SK-N-SH treated with all-trans-retinoic acid at 6 μM for 48 hours (cell line): ENCODE measurements at regions not wholly inside any gene's neighbourhood (a gene's known extent, or its start where the extent isn't known, plus 50 kb on each side); places are given as distances from the start of the nearest gene placed in this dataset.

ENCODE experiments used
- ATAC-seq: fragments of 200-7000 bp; cut with Tn5 transposase; 3 replicates; pipeline ENCODE4 v1.9.1; 2020; ENCODE audit warnings: mild to moderate bottlenecking, moderate library complexity
- ARNTL ChIP-seq: fragments of 450-650 bp; formaldehyde crosslinking; IDR thresholded peaks from 2 replicates; pipeline ENCODE4 v1.5.0; 2020; ENCODE audit warnings: low read depth, mild to moderate bottlenecking, moderate library complexity, borderline replicate concordance
- ESRRG ChIP-seq: fragments of 250-450 bp; sonication (Bioruptor Pico); IDR thresholded peaks from 2 replicates; pipeline ENCODE4 v1.6.1; 2021; ENCODE audit warnings: mild to moderate bottlenecking
- GLIS3 ChIP-seq: fragments of 250-450 bp; sonication (Bioruptor Pico); IDR thresholded peaks from 2 replicates; pipeline ENCODE4 v1.5.0; 2020; ENCODE audit warnings: mild to moderate bottlenecking, moderate library complexity
- ISL1 ChIP-seq: fragments of 250-450 bp; sonication (Bioruptor Pico); IDR thresholded peaks from 2 replicates; pipeline ENCODE4 v2.1.2; 2022; ENCODE audit warnings: mild to moderate bottlenecking, moderate library complexity
- OSR1 ChIP-seq: fragments of 250-450 bp; sonication (Bioruptor Pico); IDR thresholded peaks from 2 replicates; pipeline ENCODE4 v1.8.0; 2022; ENCODE audit warnings: moderate library complexity, mild to moderate bottlenecking, inconsistent platforms
- PPARA ChIP-seq: fragments of 250-450 bp; sonication (Bioruptor Pico); IDR thresholded peaks from 2 replicates; pipeline ENCODE4 v1.5.0; 2020; ENCODE audit warnings: mild to moderate bottlenecking, borderline replicate concordance
- RARB ChIP-seq: fragments of 250-450 bp; sonication (Bioruptor Pico); IDR thresholded peaks from 2 replicates; pipeline ENCODE4 v1.8.0; 2021; ENCODE audit warnings: mild to moderate bottlenecking, moderate library complexity
- SNAI2 ChIP-seq: fragments of 250-450 bp; sonication (Bioruptor Pico); IDR thresholded peaks from 2 replicates; pipeline ENCODE4 v1.5.0; 2020; ENCODE audit warnings: mild to moderate bottlenecking, moderate library complexity
- TCF4 ChIP-seq: fragments of 250-450 bp; sonication (Bioruptor Pico); IDR thresholded peaks from 2 replicates; pipeline ENCODE4 v1.8.0; 2021; ENCODE audit warnings: mild to moderate bottlenecking, moderate library complexity, borderline replicate concordance
- TOX ChIP-seq: fragments of 250-450 bp; sonication (Bioruptor Pico); IDR thresholded peaks from 2 replicates; pipeline ENCODE4 v1.8.0; 2021; ENCODE audit warnings: mild to moderate bottlenecking, moderate library complexity, borderline replicate concordance
- ZFP3 ChIP-seq: fragments of 250-450 bp; sonication (Bioruptor Pico); IDR thresholded peaks from 2 replicates; pipeline ENCODE4 v1.5.0; 2020; ENCODE audit warnings: mild to moderate bottlenecking, moderate library complexity
- ZFP30 ChIP-seq: fragments of 450-650 bp; formaldehyde crosslinking; IDR thresholded peaks from 2 replicates; pipeline ENCODE4 v1.5.0; 2022; ENCODE audit warnings: mild to moderate bottlenecking, moderate library complexity
- ZNF70 ChIP-seq: fragments of 450-650 bp; formaldehyde crosslinking; IDR thresholded peaks from 2 replicates; pipeline ENCODE4 v1.5.0; 2020; ENCODE audit warnings: mild to moderate bottlenecking, moderate library complexity
- ZNF8 ChIP-seq: fragments of 450-650 bp; formaldehyde crosslinking; IDR thresholded peaks from 2 replicates; pipeline ENCODE4 v1.5.0; 2020; ENCODE audit warnings: mild to moderate bottlenecking, moderate library complexity
- TF ChIP-seq, protein P1 (sequence below): fragments of 250-450 bp; sonication (Bioruptor Pico); IDR thresholded peaks from 2 replicates; pipeline ENCODE4 v1.5.1; 2021; ENCODE audit warnings: mild to moderate bottlenecking, moderate library complexity
- TF ChIP-seq, protein P2 (sequence below): fragments of 250-450 bp; sonication (Bioruptor Pico); IDR thresholded peaks from 2 replicates; pipeline ENCODE4 v1.5.1; 2020; ENCODE audit warnings: low read depth, mild to moderate bottlenecking, moderate library complexity
- TF ChIP-seq, protein P3 (sequence below): fragments of 250-450 bp; sonication (Bioruptor Pico); IDR thresholded peaks from 2 replicates; pipeline ENCODE4 v1.8.0; 2021; ENCODE audit warnings: low read depth, mild to moderate bottlenecking, moderate library complexity, borderline replicate concordance
- TF ChIP-seq, protein P4 (sequence below): fragments of 250-450 bp; sonication (Bioruptor Pico); IDR thresholded peaks from 2 replicates; pipeline ENCODE4 v1.5.0; 2020; ENCODE audit warnings: mild to moderate bottlenecking, moderate library complexity
- TF ChIP-seq, protein P5 (sequence below): fragments of 250-450 bp; sonication (Bioruptor Pico); IDR thresholded peaks from 2 replicates; pipeline ENCODE4 v1.8.0; 2020; ENCODE audit warnings: mild to moderate bottlenecking, moderate library complexity, borderline replicate concordance

DNA sequence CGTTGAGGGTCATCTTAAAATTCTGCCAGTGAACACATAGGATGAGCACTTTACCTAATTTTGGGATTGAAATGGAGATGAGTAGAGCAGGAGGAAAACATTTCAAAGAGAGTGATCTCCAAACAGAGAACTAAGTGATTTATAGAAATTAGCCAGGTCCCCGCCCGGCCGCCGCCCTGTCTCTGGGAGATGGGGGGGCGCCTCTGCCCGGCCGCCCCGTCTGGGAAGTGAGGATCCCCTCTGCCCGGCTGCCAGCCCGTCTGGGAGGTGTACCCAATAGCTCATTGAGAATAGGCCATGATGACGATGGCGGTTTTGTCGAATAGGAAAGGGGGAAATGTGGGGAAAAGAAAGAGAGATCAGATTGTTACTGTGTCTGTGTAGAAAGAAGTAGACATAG, 276.7 kb upstream of the C11orf87 start:
- TF ChIP-seq, protein P1, sequence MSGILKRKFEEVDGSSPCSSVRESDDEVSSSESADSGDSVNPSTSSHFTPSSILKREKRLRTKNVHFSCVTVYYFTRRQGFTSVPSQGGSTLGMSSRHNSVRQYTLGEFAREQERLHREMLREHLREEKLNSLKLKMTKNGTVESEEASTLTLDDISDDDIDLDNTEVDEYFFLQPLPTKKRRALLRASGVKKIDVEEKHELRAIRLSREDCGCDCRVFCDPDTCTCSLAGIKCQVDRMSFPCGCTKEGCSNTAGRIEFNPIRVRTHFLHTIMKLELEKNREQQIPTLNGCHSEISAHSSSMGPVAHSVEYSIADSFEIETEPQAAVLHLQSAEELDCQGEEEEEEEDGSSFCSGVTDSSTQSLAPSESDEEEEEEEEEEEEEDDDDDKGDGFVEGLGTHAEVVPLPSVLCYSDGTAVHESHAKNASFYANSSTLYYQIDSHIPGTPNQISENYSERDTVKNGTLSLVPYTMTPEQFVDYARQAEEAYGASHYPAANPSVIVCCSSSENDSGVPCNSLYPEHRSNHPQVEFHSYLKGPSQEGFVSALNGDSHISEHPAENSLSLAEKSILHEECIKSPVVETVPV (CRISPR knock-in tag): no peak
- TF ChIP-seq PPARA (CRISPR knock-in tag): no peak
- TF ChIP-seq, protein P2, sequence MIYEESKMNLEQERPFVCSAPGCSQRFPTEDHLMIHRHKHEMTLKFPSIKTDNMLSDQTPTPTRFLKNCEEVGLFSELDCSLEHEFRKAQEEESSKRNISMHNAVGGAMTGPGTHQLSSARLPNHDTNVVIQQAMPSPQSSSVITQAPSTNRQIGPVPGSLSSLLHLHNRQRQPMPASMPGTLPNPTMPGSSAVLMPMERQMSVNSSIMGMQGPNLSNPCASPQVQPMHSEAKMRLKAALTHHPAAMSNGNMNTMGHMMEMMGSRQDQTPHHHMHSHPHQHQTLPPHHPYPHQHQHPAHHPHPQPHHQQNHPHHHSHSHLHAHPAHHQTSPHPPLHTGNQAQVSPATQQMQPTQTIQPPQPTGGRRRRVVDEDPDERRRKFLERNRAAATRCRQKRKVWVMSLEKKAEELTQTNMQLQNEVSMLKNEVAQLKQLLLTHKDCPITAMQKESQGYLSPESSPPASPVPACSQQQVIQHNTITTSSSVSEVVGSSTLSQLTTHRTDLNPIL (CRISPR knock-in tag): no peak
- no peak for ATAC-seq

DNA sequence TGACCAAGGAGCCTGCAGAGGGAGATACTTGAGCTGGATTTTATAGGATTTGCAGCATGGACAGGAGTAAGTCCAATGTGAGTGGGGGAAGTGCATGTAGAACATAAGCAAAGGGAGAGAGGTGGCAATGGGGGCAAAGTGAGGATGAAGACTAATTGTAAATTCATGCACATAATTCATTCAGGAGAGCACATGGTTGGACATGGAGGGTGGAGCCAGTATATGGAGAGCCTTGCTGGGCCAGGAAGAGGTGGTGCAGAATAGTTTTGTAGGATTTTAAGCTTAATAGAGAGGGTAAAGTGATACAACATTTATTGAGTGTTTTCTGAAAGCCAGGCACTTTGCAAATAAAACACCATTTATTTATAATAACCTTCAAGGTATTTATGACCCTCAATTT, 274.3 kb upstream of the C11orf87 start:
- ATAC-seq: no peak
- TF ChIP-seq, protein P3, sequence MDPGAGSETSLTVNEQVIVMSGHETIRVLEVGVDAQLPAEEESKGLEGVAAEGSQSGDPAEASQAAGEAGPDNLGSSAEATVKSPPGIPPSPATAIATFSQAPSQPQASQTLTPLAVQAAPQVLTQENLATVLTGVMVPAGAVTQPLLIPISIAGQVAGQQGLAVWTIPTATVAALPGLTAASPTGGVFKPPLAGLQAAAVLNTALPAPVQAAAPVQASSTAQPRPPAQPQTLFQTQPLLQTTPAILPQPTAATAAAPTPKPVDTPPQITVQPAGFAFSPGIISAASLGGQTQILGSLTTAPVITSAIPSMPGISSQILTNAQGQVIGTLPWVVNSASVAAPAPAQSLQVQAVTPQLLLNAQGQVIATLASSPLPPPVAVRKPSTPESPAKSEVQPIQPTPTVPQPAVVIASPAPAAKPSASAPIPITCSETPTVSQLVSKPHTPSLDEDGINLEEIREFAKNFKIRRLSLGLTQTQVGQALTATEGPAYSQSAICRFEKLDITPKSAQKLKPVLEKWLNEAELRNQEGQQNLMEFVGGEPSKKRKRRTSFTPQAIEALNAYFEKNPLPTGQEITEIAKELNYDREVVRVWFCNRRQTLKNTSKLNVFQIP (CRISPR knock-in tag): no peak
- no peak for TF ChIP-seq OSR1 (CRISPR knock-in tag)
- TF ChIP-seq SNAI2: no peak
- no peak for TF ChIP-seq ZNF70 (CRISPR knock-in tag)
- TF ChIP-seq ARNTL (CRISPR knock-in tag): no peak
- no peak for TF ChIP-seq ZNF8
- no peak for TF ChIP-seq TOX (CRISPR knock-in tag)
- TF ChIP-seq ZFP3 (CRISPR knock-in tag): no peak
- no peak for TF ChIP-seq ESRRG (CRISPR knock-in tag)
- TF ChIP-seq, protein P4, sequence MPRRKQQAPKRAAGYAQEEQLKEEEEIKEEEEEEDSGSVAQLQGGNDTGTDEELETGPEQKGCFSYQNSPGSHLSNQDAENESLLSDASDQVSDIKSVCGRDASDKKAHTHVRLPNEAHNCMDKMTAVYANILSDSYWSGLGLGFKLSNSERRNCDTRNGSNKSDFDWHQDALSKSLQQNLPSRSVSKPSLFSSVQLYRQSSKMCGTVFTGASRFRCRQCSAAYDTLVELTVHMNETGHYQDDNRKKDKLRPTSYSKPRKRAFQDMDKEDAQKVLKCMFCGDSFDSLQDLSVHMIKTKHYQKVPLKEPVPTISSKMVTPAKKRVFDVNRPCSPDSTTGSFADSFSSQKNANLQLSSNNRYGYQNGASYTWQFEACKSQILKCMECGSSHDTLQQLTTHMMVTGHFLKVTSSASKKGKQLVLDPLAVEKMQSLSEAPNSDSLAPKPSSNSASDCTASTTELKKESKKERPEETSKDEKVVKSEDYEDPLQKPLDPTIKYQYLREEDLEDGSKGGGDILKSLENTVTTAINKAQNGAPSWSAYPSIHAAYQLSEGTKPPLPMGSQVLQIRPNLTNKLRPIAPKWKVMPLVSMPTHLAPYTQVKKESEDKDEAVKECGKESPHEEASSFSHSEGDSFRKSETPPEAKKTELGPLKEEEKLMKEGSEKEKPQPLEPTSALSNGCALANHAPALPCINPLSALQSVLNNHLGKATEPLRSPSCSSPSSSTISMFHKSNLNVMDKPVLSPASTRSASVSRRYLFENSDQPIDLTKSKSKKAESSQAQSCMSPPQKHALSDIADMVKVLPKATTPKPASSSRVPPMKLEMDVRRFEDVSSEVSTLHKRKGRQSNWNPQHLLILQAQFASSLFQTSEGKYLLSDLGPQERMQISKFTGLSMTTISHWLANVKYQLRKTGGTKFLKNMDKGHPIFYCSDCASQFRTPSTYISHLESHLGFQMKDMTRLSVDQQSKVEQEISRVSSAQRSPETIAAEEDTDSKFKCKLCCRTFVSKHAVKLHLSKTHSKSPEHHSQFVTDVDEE: no peak
- no peak for TF ChIP-seq ISL1 (CRISPR knock-in tag)
- no peak for TF ChIP-seq PPARA (CRISPR knock-in tag)
- no peak for TF ChIP-seq RARB (CRISPR knock-in tag)
- TF ChIP-seq GLIS3 (CRISPR knock-in tag): no peak

DNA sequence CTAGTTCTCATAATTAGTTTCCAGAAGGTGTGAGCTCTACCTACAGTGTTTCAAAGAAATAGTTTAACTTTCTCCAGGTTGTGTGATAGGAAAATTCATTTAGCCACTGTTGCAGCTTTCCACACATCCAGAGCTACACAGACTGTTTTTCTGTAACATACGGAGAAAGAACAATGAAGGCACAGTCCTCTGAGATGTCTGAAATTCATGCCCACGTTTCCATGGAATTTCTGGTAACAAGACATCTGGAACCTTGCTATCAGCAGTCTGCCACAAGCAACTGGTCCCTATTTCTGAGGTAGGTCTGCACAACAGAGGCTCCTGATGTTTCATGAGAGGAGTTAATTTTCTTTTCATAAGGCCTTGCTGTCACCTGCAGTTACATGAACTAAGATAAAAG, 273.3 kb upstream of the C11orf87 start:
- ATAC-seq: no peak

More for the DNA sequence above, 273.3 kb upstream of the C11orf87 start:
- TF ChIP-seq, protein P5, sequence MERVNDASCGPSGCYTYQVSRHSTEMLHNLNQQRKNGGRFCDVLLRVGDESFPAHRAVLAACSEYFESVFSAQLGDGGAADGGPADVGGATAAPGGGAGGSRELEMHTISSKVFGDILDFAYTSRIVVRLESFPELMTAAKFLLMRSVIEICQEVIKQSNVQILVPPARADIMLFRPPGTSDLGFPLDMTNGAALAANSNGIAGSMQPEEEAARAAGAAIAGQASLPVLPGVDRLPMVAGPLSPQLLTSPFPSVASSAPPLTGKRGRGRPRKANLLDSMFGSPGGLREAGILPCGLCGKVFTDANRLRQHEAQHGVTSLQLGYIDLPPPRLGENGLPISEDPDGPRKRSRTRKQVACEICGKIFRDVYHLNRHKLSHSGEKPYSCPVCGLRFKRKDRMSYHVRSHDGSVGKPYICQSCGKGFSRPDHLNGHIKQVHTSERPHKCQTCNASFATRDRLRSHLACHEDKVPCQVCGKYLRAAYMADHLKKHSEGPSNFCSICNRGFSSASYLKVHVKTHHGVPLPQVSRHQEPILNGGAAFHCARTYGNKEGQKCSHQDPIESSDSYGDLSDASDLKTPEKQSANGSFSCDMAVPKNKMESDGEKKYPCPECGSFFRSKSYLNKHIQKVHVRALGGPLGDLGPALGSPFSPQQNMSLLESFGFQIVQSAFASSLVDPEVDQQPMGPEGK (CRISPR knock-in tag): no peak
- TF ChIP-seq ZNF70 (CRISPR knock-in tag): no peak
- TF ChIP-seq TCF4 (CRISPR knock-in tag): no peak
- TF ChIP-seq, protein P1 (CRISPR knock-in tag): no peak
- TF ChIP-seq ZFP30 (CRISPR knock-in tag): no peak
- TF ChIP-seq ZNF8: no peak
